Suprapubic skin (tissue), 4 donors: ENCODE measurements at regions not wholly inside any gene's neighbourhood (a gene's known extent, or its start where the extent isn't known, plus 50 kb on each side); places are given as distances from the start of the nearest gene placed in this dataset.

Experiments
- EP300 ChIP-seq: sonication (generic); formaldehyde crosslinking; IDR thresholded peaks from one replicate; pipeline ENCODE4 v1.6.1; 2017; ENCODE audit warnings: antibody characterized with exemption
- POLR2A ChIP-seq, 2 donors: fragments of 450-650 bp; IDR thresholded peaks; one replicate each; pipeline ENCODE4 v1.6.1; 2017; ENCODE audit warnings: antibody characterized with exemption in 2 of 2, mild to moderate bottlenecking in 2 of 2, moderate library complexity in 2 of 2
- POLR2AphosphoS5 ChIP-seq, 3 donors: sonication (generic); formaldehyde crosslinking; IDR thresholded peaks; one replicate each; pipeline ENCODE4 v1.6.1; 2017; ENCODE audit warnings: antibody characterized with exemption in 3 of 3
- TF ChIP-seq, protein P1 (sequence below), 2 donors: fragments of 200-600 bp in 1 of 2; fragments of 450-650 bp in 1 of 2; sonication (generic) in 1 of 2; IDR thresholded peaks; one replicate each; pipeline ENCODE4 v1.5.1; 2016 to 2019; ENCODE audit warnings: antibody characterized with exemption in 2 of 2, mild to moderate bottlenecking in 1 of 2, moderate library complexity in 1 of 2

DNA sequence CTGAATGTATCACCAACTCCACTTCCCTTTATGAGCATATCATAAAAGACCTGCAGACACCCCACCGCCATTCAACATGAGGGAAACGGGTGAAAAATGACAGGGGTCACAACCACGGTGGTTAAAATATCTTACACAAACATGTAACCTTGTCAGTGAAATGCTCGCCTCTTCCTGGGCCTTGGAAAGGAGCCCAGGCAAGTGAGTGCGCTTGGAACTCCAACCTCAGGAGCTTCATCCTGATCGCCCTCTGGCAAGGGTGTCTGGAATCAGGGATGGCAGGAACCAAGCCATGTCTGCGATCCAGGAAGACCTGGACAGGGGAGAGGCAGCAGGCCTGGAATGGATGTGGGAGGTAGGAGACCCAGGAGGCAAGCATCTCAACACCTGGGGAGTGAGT is 282.7 kb downstream of the GAS1 start:
- TF ChIP-seq, protein P1, sequence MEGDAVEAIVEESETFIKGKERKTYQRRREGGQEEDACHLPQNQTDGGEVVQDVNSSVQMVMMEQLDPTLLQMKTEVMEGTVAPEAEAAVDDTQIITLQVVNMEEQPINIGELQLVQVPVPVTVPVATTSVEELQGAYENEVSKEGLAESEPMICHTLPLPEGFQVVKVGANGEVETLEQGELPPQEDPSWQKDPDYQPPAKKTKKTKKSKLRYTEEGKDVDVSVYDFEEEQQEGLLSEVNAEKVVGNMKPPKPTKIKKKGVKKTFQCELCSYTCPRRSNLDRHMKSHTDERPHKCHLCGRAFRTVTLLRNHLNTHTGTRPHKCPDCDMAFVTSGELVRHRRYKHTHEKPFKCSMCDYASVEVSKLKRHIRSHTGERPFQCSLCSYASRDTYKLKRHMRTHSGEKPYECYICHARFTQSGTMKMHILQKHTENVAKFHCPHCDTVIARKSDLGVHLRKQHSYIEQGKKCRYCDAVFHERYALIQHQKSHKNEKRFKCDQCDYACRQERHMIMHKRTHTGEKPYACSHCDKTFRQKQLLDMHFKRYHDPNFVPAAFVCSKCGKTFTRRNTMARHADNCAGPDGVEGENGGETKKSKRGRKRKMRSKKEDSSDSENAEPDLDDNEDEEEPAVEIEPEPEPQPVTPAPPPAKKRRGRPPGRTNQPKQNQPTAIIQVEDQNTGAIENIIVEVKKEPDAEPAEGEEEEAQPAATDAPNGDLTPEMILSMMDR (IDR thresholded peaks at IDR 0.05): no peak
- TF ChIP-seq POLR2AphosphoS5 (IDR thresholded peaks at IDR 0.05): no peak
- TF ChIP-seq POLR2A (IDR thresholded peaks at IDR 0.05): no peak
- no peak for TF ChIP-seq EP300
